ENCODE measurements at regions not wholly inside any gene's neighbourhood (a gene's known extent, or its start where the extent isn't known, plus 50 kb on each side); places are given as distances from the start of the nearest gene placed in this dataset.
"Not testable (repeated sequence)": the region's sequence is repeated elsewhere in the genome, so short reads cannot be mapped to it uniquely, and the experiment has no call there.

DNA sequence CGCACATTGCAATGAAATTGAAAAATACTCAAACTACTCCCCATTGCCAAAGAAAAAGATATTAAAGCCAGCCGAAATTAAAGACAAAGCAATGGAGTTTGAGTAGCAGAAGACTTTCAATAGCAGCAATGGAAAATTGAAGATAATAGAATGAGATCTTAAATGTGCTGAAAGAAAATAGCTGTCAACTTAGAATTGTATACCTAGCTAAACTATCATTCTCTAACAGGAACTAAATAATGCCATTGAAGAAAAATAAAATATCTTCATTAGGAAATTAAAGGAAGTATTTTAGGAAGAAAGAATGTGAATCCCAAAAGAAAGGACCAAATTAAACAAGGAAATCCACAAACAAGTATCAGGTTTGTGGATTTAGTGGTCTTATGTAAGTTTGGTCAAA is 165.6 kb downstream of the USP31 start:
- H3K27ac ChIP-seq = no peak overlapping the region
- peaks cover 8 to 26% (median 10%) of the 10 kb centered on the region in 3 donors for H3K9me3 ChIP-seq
- H3K36me3 ChIP-seq = no peaks in the 10 kb centered on the region
- intact Hi-C loops (cut with DNase I; ENCODE audit: low total_unique reads) = no loop called here
- peaks cover 0 to 3% of the 10 kb centered on the region in 2 donors for H3K27me3 ChIP-seq
- H3K4me3 ChIP-seq = no peak overlapping the region
- no peaks in the 10 kb centered on the region for H3K4me1 ChIP-seq
- DNase-seq = no peak
- no peak for TF ChIP-seq CTCF (IDR thresholded peaks at IDR 0.05)

DNA sequence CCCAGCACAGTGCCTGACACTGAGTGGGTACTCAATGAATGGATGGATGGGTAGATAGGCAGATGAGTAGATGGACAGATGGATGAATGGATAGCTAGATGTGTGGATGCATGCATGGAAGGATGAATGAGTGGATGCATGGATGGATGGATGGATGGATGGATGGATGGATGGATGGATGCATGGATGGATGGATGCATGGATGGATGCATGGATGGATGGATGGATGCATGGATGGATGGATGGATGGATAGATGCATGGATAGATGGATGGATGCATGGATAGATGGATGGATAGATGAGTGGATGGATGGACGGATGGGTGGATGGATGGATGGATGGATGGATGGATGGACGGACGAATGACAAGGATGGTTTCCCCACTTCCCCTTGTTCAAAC is 166.6 kb downstream of the HS3ST2 start:
- intact Hi-C loops (cut with DNase I; ENCODE audit: low total_unique reads); DNase-seq: not testable (repeated sequence)

GRCh38 chr16:22979038-22979437 is 165.1 kb downstream of the HS3ST2 start:
- Histone ChIP-seq H3K27ac (no peak overlapping the region), H3K4me1 (no peaks in the 10 kb centered on the region), H3K9me3 (peaks cover 0 to 14% (median 9%) of the 10 kb centered on the region in 3 donors), H3K36me3 (no peaks in the 10 kb centered on the region), H3K27me3 (no peaks in the 10 kb centered on the region), H3K4me3 (no peak overlapping the region)
- DNase-seq = no peak
- intact Hi-C loops (cut with DNase I; ENCODE audit: low total_unique reads) = no loop called here
- TF ChIP-seq CTCF (IDR thresholded peaks at IDR 0.05) = no peak

More for the DNA sequence above, 166.6 kb downstream of the HS3ST2 start:
- H3K4me3 ChIP-seq, H3K36me3 ChIP-seq, H3K4me1 ChIP-seq, H3K27me3 ChIP-seq, H3K27ac ChIP-seq: not testable (repeated sequence)
- H3K9me3 ChIP-seq = peaks cover 8 to 26% (median 10%) of the 10 kb centered on the region in 3 donors

DNA sequence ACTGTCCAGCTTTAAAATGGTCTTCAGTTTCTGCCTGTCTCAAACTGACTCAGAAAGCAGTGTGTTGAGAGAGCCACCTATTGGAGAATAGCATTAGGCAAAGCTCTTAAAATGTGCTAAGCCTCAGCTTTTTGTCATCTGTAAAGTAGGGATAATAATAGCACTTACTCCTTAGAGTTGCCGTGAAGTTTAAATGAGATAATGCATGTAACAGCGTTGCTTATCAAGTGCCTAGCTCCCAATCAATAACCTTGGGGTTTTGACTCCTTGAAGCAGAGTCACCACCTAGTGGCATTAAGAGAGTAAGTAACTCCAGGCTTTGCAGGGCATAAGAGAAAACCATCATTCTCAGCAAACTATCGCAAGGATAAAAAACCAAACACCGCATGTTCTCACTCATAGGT is 163.3 kb downstream of the HS3ST2 start:
- intact Hi-C loops (cut with DNase I; ENCODE audit: low total_unique reads) = no loop called here
- Histone ChIP-seq H3K4me1 (no peaks in the 10 kb centered on the region), H3K36me3 (no peaks in the 10 kb centered on the region), H3K9me3 (no peaks in the 10 kb centered on the region), H3K27ac (no peak overlapping the region), H3K27me3 (peaks cover 0 to 3% of the 10 kb centered on the region in 2 donors), H3K4me3 (no peak overlapping the region)
- peak; percentile 10 to 15 for TF ChIP-seq CTCF (IDR thresholded peaks at IDR 0.05)
- DNase-seq = no peak

- H3K4me3 ChIP-seq = no peak overlapping the region
- no peaks in the 10 kb centered on the region for H3K4me1 ChIP-seq
- no peaks in the 10 kb centered on the region for H3K9me3 ChIP-seq
- no peak for TF ChIP-seq CTCF (IDR thresholded peaks at IDR 0.05)
- H3K27me3 ChIP-seq = peaks cover 0 to 3% of the 10 kb centered on the region in 2 donors
- no peak overlapping the region for H3K27ac ChIP-seq
- no peaks in the 10 kb centered on the region for H3K36me3 ChIP-seq
- no peak for DNase-seq
- intact Hi-C loops (cut with DNase I; ENCODE audit: low total_unique reads) = no loop called here
Measured at GRCh38 chr16:22973522-22973921, 159.6 kb downstream of the HS3ST2 start.

DNA sequence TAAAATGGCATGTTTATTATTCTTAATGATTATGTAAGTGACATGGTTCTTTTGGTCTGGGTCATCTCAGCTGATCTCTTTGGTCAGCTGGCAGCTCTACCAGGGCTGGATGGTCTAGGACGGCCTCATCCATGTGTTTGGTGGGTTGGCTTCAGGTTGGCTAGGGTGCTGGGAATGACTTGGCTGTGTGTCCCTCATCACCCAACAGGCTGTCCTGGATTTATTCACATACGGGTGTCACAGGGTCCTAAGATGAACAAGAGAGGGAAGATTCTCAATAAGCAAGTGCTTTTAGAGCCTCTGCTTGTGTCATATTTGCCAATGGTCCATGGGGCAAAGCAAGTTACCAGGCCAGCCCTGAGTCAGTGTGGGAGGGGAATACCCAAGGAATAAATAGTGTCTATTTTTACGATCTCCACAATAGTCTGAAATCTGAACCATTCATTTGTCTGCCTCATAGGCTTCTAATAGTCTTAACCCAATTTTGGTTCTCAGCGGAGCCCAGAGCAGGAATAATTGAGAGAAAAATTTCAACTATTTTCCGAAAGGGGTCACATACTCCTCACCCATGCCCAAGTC is 157.5 kb downstream of the HS3ST2 start:
- no peak for DNase-seq
- intact Hi-C loops (cut with DNase I; ENCODE audit: low total_unique reads) = no loop called here
- H3K27ac ChIP-seq = no peak overlapping the region
- no peaks in the 10 kb centered on the region for H3K36me3 ChIP-seq
- peaks cover 0 to 3% of the 10 kb centered on the region in 2 donors for H3K27me3 ChIP-seq
- H3K9me3 ChIP-seq = no peaks in the 10 kb centered on the region
- no peak for TF ChIP-seq CTCF (IDR thresholded peaks at IDR 0.05)
- H3K4me3 ChIP-seq = no peak overlapping the region
- H3K4me1 ChIP-seq = no peaks in the 10 kb centered on the region
